ENCODE measurements at regions not wholly inside any gene's neighbourhood (a gene's known extent, or its start where the extent isn't known, plus 50 kb on each side); places are given as distances from the start of the nearest gene placed in this dataset.

- TF ChIP-seq CTCF (IDR thresholded peaks at IDR 0.05) (no peak), KAT7 (CRISPR knock-in tag; IDR thresholded peaks at IDR 0.05; ENCODE audit: borderline replicate concordance) (no peak), MAX (CRISPR knock-in tag; IDR thresholded peaks at IDR 0.05) (no peak), TEAD4 (CRISPR knock-in tag; IDR thresholded peaks at IDR 0.05) (no peak), SP1 (CRISPR knock-in tag; conservative IDR thresholded peaks at IDR 0.05) (no peak)
Measured at GRCh38 chr6:14488180-14488579, 370.6 kb downstream of the CD83 start.
